HT-29 (cell line): ENCODE measurements at regions not wholly inside any gene's neighbourhood (a gene's known extent, or its start where the extent isn't known, plus 50 kb on each side); places are given as distances from the start of the nearest gene placed in this dataset.
A peak's percentile ranks its signal among the peaks of the same experiment; 100 is the strongest.

Experiments used
- DNase-seq: peaks from one replicate; pipeline ENCODE4 v3.0.0-alpha.2; 2015; ENCODE audit warnings: low spot score

GRCh38 chr20:22652681-22653588 is 68.6 kb upstream of the FOXA2 start:
- peak; percentile 57 for DNase-seq

- DNase-seq: no peak
Observed at GRCh38 chr20:22653658-22654642, 69.6 kb upstream of the FOXA2 start.

- no peak for DNase-seq
Observed at GRCh38 chr20:22663528-22664025, 79.2 kb upstream of the FOXA2 start.

GRCh38 chr20:22667198-22667597 is 82.8 kb upstream of the FOXA2 start:
- DNase-seq: no peak

GRCh38 chr20:22672191-22672590 is 87.8 kb upstream of the FOXA2 start:
- DNase-seq: no peak

- no peak for DNase-seq
Observed at GRCh38 chr20:22673467-22673866, 89.1 kb upstream of the FOXA2 start.

GRCh38 chr20:22675341-22675740 is 91.0 kb upstream of the FOXA2 start:
- DNase-seq: no peak

GRCh38 chr20:22678678-22679077 is 94.3 kb upstream of the FOXA2 start:
- no peak for DNase-seq

- no peak for DNase-seq
Observed at GRCh38 chr20:22679197-22679596, 94.8 kb upstream of the FOXA2 start.

GRCh38 chr20:22680031-22680740 is 95.8 kb upstream of the FOXA2 start:
- DNase-seq: no peak

GRCh38 chr20:22681591-22682248 is 97.3 kb upstream of the FOXA2 start:
- no peak for DNase-seq

GRCh38 chr20:22682381-22682780 is 98.0 kb upstream of the FOXA2 start:
- DNase-seq: no peak

- peak; percentile 84 for DNase-seq
Observed at GRCh38 chr20:22684072-22684762, 99.8 kb upstream of the FOXA2 start.

- DNase-seq: no peak
Observed at GRCh38 chr20:22684763-22685443, 100.5 kb upstream of the FOXA2 start.

GRCh38 chr20:22686097-22686496 is 101.7 kb upstream of the FOXA2 start:
- peak; percentile 66 for DNase-seq

GRCh38 chr20:22687676-22688349 is 103.4 kb upstream of the FOXA2 start:
- no peak for DNase-seq

GRCh38 chr20:22688485-22688884 is 104.1 kb upstream of the FOXA2 start:
- DNase-seq: no peak

GRCh38 chr20:22689266-22689665 is 104.9 kb upstream of the FOXA2 start:
- no peak for DNase-seq

- no peak for DNase-seq
Observed at GRCh38 chr20:22690000-22690399, 105.6 kb upstream of the FOXA2 start.
